Esophagus muscularis mucosa (tissue), 3 donors: ENCODE measurements at regions not wholly inside any gene's neighbourhood (a gene's known extent, or its start where the extent isn't known, plus 50 kb on each side); places are given as distances from the start of the nearest gene placed in this dataset.

Experiments
- POLR2A ChIP-seq: fragments of 450-650 bp; IDR thresholded peaks from one replicate; pipeline ENCODE4 v1.6.1; 2017; ENCODE audit warnings: antibody characterized with exemption, moderate library complexity, mild to moderate bottlenecking, low read depth
- POLR2AphosphoS5 ChIP-seq, 2 donors: sonication (generic); formaldehyde crosslinking; IDR thresholded peaks; one replicate each; pipeline ENCODE4 v1.6.1; 2017; ENCODE audit warnings: antibody characterized with exemption in 2 of 2
- TF ChIP-seq, protein P1 (sequence below), 3 experiments: fragments of 200-600 bp in 2 of 3; fragments of 450-650 bp in 1 of 3; sonication (generic) in 2 of 3; IDR thresholded peaks; one replicate each; pipeline ENCODE4 v1.5.1; 2017 to 2019; ENCODE audit warnings: antibody characterized with exemption in 3 of 3, mild to moderate bottlenecking in 2 of 3, moderate library complexity in 1 of 3

DNA sequence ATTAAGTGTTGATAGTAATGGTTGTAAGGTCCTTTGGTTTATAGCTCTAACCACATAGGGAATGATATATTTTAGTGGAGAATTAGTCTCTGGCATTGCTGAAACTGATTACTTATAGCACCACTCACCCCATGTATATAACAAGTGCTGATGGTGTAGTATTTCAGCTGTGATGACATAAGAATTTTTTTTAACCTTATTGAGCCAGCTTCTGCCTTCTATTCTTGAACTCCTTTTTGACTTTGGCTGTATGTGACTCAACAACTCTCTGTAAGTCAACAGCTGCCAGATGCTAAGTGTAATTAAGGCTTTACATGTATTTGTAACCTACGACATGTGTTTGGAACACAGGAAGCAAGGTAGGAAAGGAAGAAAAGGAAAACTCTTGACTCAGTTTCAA is 929.6 kb upstream of the WWC1 start:
- TF ChIP-seq, protein P1, sequence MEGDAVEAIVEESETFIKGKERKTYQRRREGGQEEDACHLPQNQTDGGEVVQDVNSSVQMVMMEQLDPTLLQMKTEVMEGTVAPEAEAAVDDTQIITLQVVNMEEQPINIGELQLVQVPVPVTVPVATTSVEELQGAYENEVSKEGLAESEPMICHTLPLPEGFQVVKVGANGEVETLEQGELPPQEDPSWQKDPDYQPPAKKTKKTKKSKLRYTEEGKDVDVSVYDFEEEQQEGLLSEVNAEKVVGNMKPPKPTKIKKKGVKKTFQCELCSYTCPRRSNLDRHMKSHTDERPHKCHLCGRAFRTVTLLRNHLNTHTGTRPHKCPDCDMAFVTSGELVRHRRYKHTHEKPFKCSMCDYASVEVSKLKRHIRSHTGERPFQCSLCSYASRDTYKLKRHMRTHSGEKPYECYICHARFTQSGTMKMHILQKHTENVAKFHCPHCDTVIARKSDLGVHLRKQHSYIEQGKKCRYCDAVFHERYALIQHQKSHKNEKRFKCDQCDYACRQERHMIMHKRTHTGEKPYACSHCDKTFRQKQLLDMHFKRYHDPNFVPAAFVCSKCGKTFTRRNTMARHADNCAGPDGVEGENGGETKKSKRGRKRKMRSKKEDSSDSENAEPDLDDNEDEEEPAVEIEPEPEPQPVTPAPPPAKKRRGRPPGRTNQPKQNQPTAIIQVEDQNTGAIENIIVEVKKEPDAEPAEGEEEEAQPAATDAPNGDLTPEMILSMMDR (IDR thresholded peaks at IDR 0.05) = no peak
- no peak for TF ChIP-seq POLR2A
- no peak for TF ChIP-seq POLR2AphosphoS5 (IDR thresholded peaks at IDR 0.05)
